CD4-positive, alpha-beta T cell treated with Interleukin-21 for 1 hour (primary cell): ENCODE measurements at regions not wholly inside any gene's neighbourhood (a gene's known extent, or its start where the extent isn't known, plus 50 kb on each side); places are given as distances from the start of the nearest gene placed in this dataset.
"Not testable (repeated sequence)": the region's sequence is repeated elsewhere in the genome, so short reads cannot be mapped to it uniquely, and the experiment has no call there.

Source experiments
- DNase-seq: peaks from one replicate; pipeline ENCODE4 v3.0.0-alpha.2; 2020

- not testable (repeated sequence) for DNase-seq
Observed at GRCh38 chr7:97234494-97234893, 117.0 kb downstream of the SDHAF3 start.

GRCh38 chr7:97246317-97246716 lies 128.8 kb downstream of the SDHAF3 start:
- no peak for DNase-seq

- not testable (repeated sequence) for DNase-seq
Observed at GRCh38 chr7:97258187-97258586, 140.7 kb downstream of the SDHAF3 start.

- no peak for DNase-seq
Observed at GRCh38 chr7:97269741-97270140, 152.2 kb downstream of the SDHAF3 start.

GRCh38 chr7:97270280-97270679 lies 152.8 kb downstream of the SDHAF3 start:
- DNase-seq = no peak

- DNase-seq = no peak
Observed at GRCh38 chr7:97271619-97272018, 154.1 kb downstream of the SDHAF3 start.

- no peak for DNase-seq
Observed at GRCh38 chr7:97272237-97272975, 154.9 kb downstream of the SDHAF3 start.

- DNase-seq = no peak
Observed at GRCh38 chr7:97275475-97275874, 158.0 kb downstream of the SDHAF3 start.

- no peak for DNase-seq
Observed at GRCh38 chr7:97280950-97281349, 163.5 kb downstream of the SDHAF3 start.

- no peak for DNase-seq
Observed at GRCh38 chr7:97285348-97285747, 167.8 kb downstream of the SDHAF3 start.

- DNase-seq = no peak
Observed at GRCh38 chr7:97293031-97293430, 175.5 kb downstream of the SDHAF3 start.

GRCh38 chr7:97298561-97298960 lies 181.1 kb downstream of the SDHAF3 start:
- DNase-seq = no peak

- DNase-seq = no peak
Observed at GRCh38 chr7:97305589-97305988, 188.1 kb downstream of the SDHAF3 start.

- no peak for DNase-seq
Observed at GRCh38 chr7:97307521-97308108, 190.1 kb downstream of the SDHAF3 start.

GRCh38 chr7:97313900-97314299 lies 196.4 kb downstream of the SDHAF3 start:
- DNase-seq = no peak

- no peak for DNase-seq
Observed at GRCh38 chr7:97317575-97317974, 200.1 kb downstream of the SDHAF3 start.

- DNase-seq = not testable (repeated sequence)
Observed at GRCh38 chr7:97329871-97330270, 212.4 kb downstream of the SDHAF3 start.

GRCh38 chr7:97337849-97338248 lies 220.4 kb downstream of the SDHAF3 start:
- no peak for DNase-seq

- no peak for DNase-seq
Observed at GRCh38 chr7:97342512-97342911, 225.0 kb downstream of the SDHAF3 start.

GRCh38 chr7:97346349-97346748 lies 228.9 kb downstream of the SDHAF3 start:
- DNase-seq = no peak

GRCh38 chr7:97351488-97351887 lies 234.0 kb downstream of the SDHAF3 start:
- DNase-seq = no peak

GRCh38 chr7:97357459-97357858 lies 240.0 kb downstream of the SDHAF3 start:
- DNase-seq = no peak

GRCh38 chr7:97372882-97373281 lies 255.4 kb downstream of the SDHAF3 start:
- DNase-seq = no peak

- DNase-seq = no peak
Observed at GRCh38 chr7:97373736-97374135, 256.2 kb downstream of the SDHAF3 start.

GRCh38 chr7:97377713-97378112 lies 260.2 kb downstream of the SDHAF3 start:
- no peak for DNase-seq
